ENCODE measurements at regions not wholly inside any gene's neighbourhood (a gene's known extent, or its start where the extent isn't known, plus 50 kb on each side); places are given as distances from the start of the nearest gene placed in this dataset.

DNA sequence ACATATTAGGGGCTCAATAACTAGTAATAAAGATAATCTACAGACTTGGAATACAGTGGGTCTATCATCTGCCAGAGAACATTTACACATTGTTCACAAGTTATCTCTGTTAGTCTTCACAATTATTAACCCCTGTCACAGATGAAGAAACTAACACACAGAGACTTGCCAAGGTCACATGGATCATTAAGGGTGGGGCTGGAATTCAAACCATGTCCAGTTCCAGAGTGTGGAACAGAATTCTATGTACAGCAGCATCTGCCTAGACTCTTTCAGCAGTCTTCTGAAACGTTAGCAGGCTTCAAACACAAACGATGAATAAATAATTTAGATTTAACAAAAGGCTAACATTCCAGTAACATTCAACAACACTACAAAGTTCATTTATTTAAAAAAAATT, 673.9 kb upstream of the NR2F2 start:
- TF ChIP-seq, protein P1, sequence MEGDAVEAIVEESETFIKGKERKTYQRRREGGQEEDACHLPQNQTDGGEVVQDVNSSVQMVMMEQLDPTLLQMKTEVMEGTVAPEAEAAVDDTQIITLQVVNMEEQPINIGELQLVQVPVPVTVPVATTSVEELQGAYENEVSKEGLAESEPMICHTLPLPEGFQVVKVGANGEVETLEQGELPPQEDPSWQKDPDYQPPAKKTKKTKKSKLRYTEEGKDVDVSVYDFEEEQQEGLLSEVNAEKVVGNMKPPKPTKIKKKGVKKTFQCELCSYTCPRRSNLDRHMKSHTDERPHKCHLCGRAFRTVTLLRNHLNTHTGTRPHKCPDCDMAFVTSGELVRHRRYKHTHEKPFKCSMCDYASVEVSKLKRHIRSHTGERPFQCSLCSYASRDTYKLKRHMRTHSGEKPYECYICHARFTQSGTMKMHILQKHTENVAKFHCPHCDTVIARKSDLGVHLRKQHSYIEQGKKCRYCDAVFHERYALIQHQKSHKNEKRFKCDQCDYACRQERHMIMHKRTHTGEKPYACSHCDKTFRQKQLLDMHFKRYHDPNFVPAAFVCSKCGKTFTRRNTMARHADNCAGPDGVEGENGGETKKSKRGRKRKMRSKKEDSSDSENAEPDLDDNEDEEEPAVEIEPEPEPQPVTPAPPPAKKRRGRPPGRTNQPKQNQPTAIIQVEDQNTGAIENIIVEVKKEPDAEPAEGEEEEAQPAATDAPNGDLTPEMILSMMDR (IDR thresholded peaks at IDR 0.05), result no peak
- TF ChIP-seq POLR2A (IDR thresholded peaks at IDR 0.05) (no peak), POLR2AphosphoS5 (IDR thresholded peaks at IDR 0.05) (no peak)
